Endothelial cell (in vitro differentiated cells): ENCODE measurements at regions not wholly inside any gene's neighbourhood (a gene's known extent, or its start where the extent isn't known, plus 50 kb on each side); places are given as distances from the start of the nearest gene placed in this dataset.

Experiments used
- DNase-seq: peaks from one replicate; pipeline ENCODE4 v3.0.0; 2021; ENCODE audit warnings: low spot score
- H3K27ac Mint-ChIP-seq: one replicate; pipeline ENCODE4 v1.8.0; 2021; ENCODE audit warnings: mixed read lengths, inconsistent platforms; ENCODE audit not compliant: unreplicated experiment
- H3K27me3 Mint-ChIP-seq: one replicate; pipeline ENCODE4 v1.8.0; 2021; ENCODE audit warnings: mild to moderate bottlenecking, moderate library complexity, mixed read lengths, inconsistent platforms; ENCODE audit not compliant: unreplicated experiment
- H3K36me3 Mint-ChIP-seq: one replicate; pipeline ENCODE4 v1.8.0; 2021; ENCODE audit warnings: mild to moderate bottlenecking, low read depth, mixed read lengths, inconsistent platforms; ENCODE audit not compliant: unreplicated experiment
- H3K4me1 Mint-ChIP-seq: one replicate; pipeline ENCODE4 v1.8.0; 2021; ENCODE audit warnings: mild to moderate bottlenecking, mixed read lengths, inconsistent platforms; ENCODE audit not compliant: unreplicated experiment
- H3K4me3 Mint-ChIP-seq: one replicate; pipeline ENCODE4 v1.8.0; 2021; ENCODE audit warnings: mild to moderate bottlenecking, mixed read lengths, inconsistent platforms; ENCODE audit not compliant: unreplicated experiment
- H3K9me3 Mint-ChIP-seq: one replicate; pipeline ENCODE4 v1.8.0; 2021; ENCODE audit warnings: mixed read lengths, inconsistent platforms; ENCODE audit not compliant: unreplicated experiment
- TF ChIP-seq, protein P1 (sequence below): fragments of 200-600 bp; sonication (generic); IDR thresholded peaks from one replicate; pipeline ENCODE4 v1.5.0; 2021; ENCODE audit warnings: antibody characterized with exemption; ENCODE audit not compliant: unreplicated experiment

DNA sequence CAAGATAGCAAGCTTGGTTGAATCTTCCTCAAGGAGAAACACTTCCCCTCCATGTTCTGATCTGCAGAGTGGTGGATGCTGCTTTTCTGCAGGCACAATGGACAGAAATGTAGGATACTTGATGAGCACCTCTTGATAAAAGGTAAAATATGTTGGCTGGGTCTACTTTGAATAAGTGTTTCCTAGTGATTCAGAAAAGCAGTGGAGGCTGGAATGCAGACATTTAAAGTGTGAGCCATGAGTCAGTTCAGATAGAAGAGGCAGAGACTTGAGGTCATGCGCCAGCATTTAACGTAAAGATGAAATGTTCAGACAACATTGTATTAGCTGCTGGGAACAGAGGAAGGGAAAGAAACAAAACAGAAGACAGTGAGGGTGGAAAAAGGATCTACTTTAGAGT lies 403.1 kb downstream of the ADRA2A start:
- Mint-ChIP-seq H3K36me3 (peaks cover 4% of the 10 kb centered on the region), H3K27me3 (peaks cover 2% of the 10 kb centered on the region), H3K27ac (no peak overlapping the region), H3K9me3 (no peaks in the 10 kb centered on the region), H3K4me3 (no peak overlapping the region), H3K4me1 (peaks cover 4% of the 10 kb centered on the region)
- TF ChIP-seq, protein P1, sequence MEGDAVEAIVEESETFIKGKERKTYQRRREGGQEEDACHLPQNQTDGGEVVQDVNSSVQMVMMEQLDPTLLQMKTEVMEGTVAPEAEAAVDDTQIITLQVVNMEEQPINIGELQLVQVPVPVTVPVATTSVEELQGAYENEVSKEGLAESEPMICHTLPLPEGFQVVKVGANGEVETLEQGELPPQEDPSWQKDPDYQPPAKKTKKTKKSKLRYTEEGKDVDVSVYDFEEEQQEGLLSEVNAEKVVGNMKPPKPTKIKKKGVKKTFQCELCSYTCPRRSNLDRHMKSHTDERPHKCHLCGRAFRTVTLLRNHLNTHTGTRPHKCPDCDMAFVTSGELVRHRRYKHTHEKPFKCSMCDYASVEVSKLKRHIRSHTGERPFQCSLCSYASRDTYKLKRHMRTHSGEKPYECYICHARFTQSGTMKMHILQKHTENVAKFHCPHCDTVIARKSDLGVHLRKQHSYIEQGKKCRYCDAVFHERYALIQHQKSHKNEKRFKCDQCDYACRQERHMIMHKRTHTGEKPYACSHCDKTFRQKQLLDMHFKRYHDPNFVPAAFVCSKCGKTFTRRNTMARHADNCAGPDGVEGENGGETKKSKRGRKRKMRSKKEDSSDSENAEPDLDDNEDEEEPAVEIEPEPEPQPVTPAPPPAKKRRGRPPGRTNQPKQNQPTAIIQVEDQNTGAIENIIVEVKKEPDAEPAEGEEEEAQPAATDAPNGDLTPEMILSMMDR = no peak
- no peak for DNase-seq

DNA sequence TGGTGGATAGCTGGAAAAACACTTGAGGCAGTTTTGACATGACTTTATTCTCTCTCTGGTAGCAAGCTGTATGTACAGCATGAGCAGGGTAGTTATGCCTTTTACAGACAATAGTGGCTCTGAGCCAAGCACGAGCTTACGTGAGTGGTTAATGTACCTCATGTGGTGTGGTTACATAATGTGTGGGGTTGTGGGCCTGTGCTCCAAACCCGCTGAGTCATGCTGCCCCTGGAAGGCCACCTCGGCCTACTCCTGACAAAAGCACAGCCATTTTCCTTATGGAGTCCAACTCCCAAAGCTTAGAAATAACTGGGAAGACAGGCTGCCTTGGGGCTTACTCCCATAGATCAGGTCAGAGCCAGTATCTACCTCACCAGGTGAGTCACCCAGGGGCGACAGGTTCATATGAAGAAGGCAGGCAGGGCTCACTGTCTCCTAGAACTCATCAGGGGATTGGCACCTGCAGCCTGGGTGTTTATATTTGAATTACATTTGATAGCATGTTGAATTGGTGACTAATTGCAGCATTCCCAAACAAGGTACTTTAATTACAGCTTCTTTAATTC lies 404.5 kb downstream of the ADRA2A start:
- H3K27me3 Mint-ChIP-seq = peaks cover 2% of the 10 kb centered on the region
- no peak for DNase-seq
- TF ChIP-seq, protein P1 = no peak
- no peak overlapping the region for H3K27ac Mint-ChIP-seq
- no peaks in the 10 kb centered on the region for H3K4me1 Mint-ChIP-seq
- peaks cover 4% of the 10 kb centered on the region for H3K36me3 Mint-ChIP-seq
- no peak overlapping the region for H3K4me3 Mint-ChIP-seq
- no peaks in the 10 kb centered on the region for H3K9me3 Mint-ChIP-seq

DNA sequence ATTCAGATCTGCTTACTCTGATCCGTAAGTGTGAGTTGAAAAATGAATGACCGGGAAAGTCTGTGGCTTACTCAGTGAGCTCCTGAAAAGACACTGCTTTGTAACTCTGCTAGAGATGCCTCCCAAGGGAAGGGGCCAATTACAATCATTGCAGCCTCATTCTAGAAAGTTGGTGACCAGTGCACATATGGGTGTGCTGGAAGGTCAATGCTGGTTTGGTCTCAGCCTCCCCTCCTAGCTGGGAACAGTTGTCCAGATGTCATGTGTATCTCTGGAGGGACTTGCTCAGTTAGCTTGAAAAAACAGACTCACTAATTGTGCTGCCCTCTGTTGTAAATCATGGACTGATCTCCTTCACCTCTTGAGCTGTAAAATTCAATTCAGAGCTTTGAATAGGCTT lies 405.0 kb downstream of the ADRA2A start:
- Mint-ChIP-seq H3K27ac (no peak overlapping the region), H3K36me3 (peaks cover 4% of the 10 kb centered on the region), H3K4me1 (no peaks in the 10 kb centered on the region), H3K4me3 (no peak overlapping the region), H3K27me3 (peaks cover 2% of the 10 kb centered on the region), H3K9me3 (no peaks in the 10 kb centered on the region)
- TF ChIP-seq, protein P1 = no peak
- DNase-seq = no peak

DNA sequence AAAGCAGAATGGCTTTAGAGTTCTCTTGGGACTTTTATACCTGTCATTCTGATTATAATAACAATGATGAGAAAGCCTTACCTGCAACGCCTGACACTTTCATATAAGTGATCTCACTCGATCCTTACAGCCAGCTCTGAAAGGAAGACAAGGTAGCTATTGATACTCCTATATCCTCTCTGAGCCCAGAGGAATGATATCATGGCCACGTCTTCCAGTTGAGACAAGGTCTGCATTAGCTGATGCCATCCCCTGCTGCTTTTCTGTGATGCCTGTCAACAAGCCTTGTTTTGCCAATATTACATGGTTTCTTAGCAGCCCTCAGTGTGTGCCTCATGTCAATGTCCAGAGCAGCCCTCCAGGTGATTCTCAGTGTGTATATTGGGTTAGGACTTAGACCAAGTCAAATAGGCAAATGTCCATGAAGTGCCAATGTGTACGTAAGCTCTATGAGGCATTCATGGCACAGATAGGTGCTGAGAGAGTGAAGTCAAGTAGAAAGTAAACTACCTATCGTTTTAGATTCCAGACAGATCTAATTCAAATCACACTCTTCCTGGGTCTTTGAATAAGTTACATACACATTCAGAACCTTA lies 405.9 kb downstream of the ADRA2A start:
- TF ChIP-seq, protein P1 = no peak
- Mint-ChIP-seq H3K4me1 (no peaks in the 10 kb centered on the region), H3K36me3 (peaks cover 8% of the 10 kb centered on the region), H3K9me3 (peaks cover 4% of the 10 kb centered on the region), H3K27ac (no peak overlapping the region), H3K27me3 (peaks cover 5% of the 10 kb centered on the region), H3K4me3 (no peak overlapping the region)
- no peak for DNase-seq

DNA sequence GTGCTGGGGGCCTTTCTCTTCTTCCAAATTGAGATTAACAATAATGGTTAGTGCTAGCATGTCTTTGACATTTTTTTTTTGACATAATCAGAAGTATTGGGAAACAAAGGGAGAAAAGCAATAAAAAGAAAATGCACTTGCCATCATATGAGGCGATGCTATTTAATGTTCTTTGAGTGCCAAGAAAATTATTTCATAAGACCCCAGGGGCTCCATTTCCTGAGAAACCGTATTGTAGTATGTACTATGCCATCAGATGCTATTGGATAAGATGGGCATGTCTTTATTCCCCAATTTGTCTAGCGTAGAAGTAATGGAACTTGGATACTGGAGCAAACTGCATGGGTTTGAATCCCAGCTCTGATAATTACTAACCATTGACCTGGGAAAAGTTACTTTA lies 408.9 kb downstream of the ADRA2A start:
- Mint-ChIP-seq H3K27ac (no peak overlapping the region), H3K4me1 (no peaks in the 10 kb centered on the region), H3K4me3 (no peak overlapping the region), H3K36me3 (peaks cover 29% of the 10 kb centered on the region), H3K9me3 (peaks cover 13% of the 10 kb centered on the region), H3K27me3 (peaks cover 5% of the 10 kb centered on the region)
- TF ChIP-seq, protein P1 = no peak
- no peak for DNase-seq
